GM18519 (cell line): ENCODE measurements at regions not wholly inside any gene's neighbourhood (a gene's known extent, or its start where the extent isn't known, plus 50 kb on each side); places are given as distances from the start of the nearest gene placed in this dataset.

Source experiments
- ATAC-seq: cut with Tn5 transposase; IDR thresholded peaks from one replicate; pipeline ENCODE4 v1.9.1; 2021; ENCODE audit warnings: mild to moderate bottlenecking, moderate library complexity; ENCODE audit not compliant: unreplicated experiment, low FRiP score

DNA sequence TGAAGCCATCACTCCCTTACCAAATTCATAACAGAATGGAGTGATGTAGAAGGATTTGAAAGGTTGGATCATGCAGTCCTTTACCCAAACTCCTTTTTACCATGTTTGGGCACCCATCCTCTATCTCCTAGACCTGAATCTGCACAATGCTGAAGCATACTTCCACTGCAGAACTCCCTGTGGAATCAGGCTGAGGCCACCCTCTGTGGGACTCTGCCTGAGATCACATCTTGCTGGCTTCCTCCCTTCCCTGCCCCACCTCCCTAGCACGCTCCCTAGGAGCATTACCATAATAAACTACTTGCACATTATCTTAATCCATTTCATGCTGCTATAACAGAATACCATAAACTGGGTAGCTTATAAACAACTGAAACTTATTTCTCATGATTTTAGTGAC is 68.4 kb upstream of the VSTM2B start:
- no peak for ATAC-seq

- no peak for ATAC-seq
These were observed 57.9 kb upstream of the VSTM2B start for GRCh38 chr19:29467824-29468401.

DNA sequence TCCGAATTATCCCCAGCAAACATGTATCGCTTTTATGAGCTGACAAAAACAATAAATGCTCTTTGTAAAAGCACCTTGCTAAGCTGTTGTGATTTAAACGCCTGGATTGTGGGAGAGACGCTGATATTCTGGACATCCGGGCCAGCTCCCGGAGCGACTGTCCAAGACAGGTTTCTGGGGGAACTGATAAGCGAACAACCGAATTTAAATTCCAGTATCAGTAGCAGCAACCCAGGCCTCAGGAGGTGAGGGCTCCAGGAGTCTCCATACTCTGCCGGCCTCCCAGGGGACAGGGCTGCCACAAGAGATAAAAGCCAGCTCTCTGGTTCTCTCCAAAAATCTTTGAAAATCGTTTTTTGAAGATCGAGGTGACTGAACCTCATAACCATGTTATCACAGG is 50.3 kb upstream of the VSTM2B start:
- no peak for ATAC-seq
